ENCODE measurements at regions not wholly inside any gene's neighbourhood (a gene's known extent, or its start where the extent isn't known, plus 50 kb on each side); places are given as distances from the start of the nearest gene placed in this dataset.

DNA sequence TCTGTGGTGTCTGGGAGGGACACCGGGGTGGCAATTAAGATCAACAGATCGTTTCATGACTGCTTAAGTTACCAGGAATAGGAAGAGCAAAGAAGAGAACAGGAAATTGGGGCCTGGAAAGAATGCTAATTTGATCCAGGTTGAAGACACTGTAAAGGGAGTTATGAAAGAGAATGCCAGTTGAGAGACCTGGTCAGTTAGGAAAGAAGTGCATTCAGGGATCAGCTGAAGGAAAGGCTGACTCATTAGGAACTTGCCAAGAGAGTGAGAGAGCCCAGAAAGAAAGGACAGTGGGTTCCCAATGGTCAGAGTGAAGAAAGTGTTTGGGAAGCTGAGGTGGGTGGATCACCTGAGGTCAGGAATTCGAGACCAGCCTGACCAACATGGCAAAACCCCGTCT lies 119.6 kb downstream of the UBE2U start:
- no peak for TF ChIP-seq TAF1 (IDR thresholded peaks at IDR 0.05; ENCODE audit: low read depth)
- TF ChIP-seq, protein P1, sequence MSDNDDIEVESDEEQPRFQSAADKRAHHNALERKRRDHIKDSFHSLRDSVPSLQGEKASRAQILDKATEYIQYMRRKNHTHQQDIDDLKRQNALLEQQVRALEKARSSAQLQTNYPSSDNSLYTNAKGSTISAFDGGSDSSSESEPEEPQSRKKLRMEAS (IDR thresholded peaks at IDR 0.05), result no peak
- TF ChIP-seq CREB1 (IDR thresholded peaks at IDR 0.05; ENCODE audit: low read depth), result no peak
- TF ChIP-seq, protein P2, sequence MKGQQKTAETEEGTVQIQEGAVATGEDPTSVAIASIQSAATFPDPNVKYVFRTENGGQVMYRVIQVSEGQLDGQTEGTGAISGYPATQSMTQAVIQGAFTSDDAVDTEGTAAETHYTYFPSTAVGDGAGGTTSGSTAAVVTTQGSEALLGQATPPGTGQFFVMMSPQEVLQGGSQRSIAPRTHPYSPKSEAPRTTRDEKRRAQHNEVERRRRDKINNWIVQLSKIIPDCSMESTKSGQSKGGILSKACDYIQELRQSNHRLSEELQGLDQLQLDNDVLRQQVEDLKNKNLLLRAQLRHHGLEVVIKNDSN (IDR thresholded peaks at IDR 0.05), result no peak
- TF ChIP-seq, protein P3, sequence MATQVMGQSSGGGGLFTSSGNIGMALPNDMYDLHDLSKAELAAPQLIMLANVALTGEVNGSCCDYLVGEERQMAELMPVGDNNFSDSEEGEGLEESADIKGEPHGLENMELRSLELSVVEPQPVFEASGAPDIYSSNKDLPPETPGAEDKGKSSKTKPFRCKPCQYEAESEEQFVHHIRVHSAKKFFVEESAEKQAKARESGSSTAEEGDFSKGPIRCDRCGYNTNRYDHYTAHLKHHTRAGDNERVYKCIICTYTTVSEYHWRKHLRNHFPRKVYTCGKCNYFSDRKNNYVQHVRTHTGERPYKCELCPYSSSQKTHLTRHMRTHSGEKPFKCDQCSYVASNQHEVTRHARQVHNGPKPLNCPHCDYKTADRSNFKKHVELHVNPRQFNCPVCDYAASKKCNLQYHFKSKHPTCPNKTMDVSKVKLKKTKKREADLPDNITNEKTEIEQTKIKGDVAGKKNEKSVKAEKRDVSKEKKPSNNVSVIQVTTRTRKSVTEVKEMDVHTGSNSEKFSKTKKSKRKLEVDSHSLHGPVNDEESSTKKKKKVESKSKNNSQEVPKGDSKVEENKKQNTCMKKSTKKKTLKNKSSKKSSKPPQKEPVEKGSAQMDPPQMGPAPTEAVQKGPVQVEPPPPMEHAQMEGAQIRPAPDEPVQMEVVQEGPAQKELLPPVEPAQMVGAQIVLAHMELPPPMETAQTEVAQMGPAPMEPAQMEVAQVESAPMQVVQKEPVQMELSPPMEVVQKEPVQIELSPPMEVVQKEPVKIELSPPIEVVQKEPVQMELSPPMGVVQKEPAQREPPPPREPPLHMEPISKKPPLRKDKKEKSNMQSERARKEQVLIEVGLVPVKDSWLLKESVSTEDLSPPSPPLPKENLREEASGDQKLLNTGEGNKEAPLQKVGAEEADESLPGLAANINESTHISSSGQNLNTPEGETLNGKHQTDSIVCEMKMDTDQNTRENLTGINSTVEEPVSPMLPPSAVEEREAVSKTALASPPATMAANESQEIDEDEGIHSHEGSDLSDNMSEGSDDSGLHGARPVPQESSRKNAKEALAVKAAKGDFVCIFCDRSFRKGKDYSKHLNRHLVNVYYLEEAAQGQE (IDR thresholded peaks at IDR 0.05; ENCODE audit: low read depth), result no peak
- no peak for TF ChIP-seq ZBTB7A (IDR thresholded peaks at IDR 0.05; ENCODE audit: low read depth)
- TF ChIP-seq RAD21 (IDR thresholded peaks at IDR 0.05; ENCODE audit: low read depth), result no peak
- TF ChIP-seq EP300 (IDR thresholded peaks at IDR 0.05; ENCODE audit: borderline replicate concordance), result no peak
- no peak for TF ChIP-seq YY1 (IDR thresholded peaks at IDR 0.05; ENCODE audit: low read depth)
- TF ChIP-seq CEBPB (IDR thresholded peaks at IDR 0.05), result no peak
- TF ChIP-seq FOXM1 (IDR thresholded peaks at IDR 0.05; ENCODE audit: borderline replicate concordance, low read depth), result no peak
- no peak for TF ChIP-seq TEAD4 (IDR thresholded peaks at IDR 0.05)
- TF ChIP-seq EGR1 (IDR thresholded peaks at IDR 0.05), result no peak

DNA sequence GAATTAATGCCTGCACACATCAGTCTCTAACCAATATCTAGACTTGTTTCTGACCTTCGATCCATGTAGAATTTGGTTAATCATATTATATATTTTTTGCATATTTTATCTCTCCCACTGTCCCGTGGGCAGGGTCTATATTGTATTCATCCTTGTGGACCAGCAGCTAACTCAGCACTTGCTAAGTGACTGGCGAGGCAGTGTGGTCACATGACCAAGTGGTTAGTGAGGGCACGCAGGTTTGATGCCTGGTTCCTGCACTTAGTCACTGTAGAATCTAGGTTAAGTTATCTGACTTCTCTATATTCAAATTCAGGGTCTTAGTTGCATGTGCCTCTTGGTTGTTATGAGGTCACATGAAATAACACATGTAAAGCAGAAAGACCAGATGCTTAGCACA lies 120.5 kb downstream of the UBE2U start:
- TF ChIP-seq TEAD4 (IDR thresholded peaks at IDR 0.05) (no peak), YY1 (IDR thresholded peaks at IDR 0.05; ENCODE audit: low read depth) (no peak), NFIC (IDR thresholded peaks at IDR 0.05) (no peak), EP300 (IDR thresholded peaks at IDR 0.05; ENCODE audit: borderline replicate concordance) (no peak), RAD21 (IDR thresholded peaks at IDR 0.05; ENCODE audit: low read depth) (no peak), FOXM1 (IDR thresholded peaks at IDR 0.05; ENCODE audit: borderline replicate concordance, low read depth) (no peak), ZBTB7A (IDR thresholded peaks at IDR 0.05; ENCODE audit: low read depth) (no peak), EGR1 (IDR thresholded peaks at IDR 0.05) (no peak), CEBPB (IDR thresholded peaks at IDR 0.05) (no peak)
- TF ChIP-seq, protein P1 (IDR thresholded peaks at IDR 0.05), result no peak
- TF ChIP-seq, protein P2 (IDR thresholded peaks at IDR 0.05), result no peak
- TF ChIP-seq, protein P3 (IDR thresholded peaks at IDR 0.05; ENCODE audit: low read depth), result no peak

DNA sequence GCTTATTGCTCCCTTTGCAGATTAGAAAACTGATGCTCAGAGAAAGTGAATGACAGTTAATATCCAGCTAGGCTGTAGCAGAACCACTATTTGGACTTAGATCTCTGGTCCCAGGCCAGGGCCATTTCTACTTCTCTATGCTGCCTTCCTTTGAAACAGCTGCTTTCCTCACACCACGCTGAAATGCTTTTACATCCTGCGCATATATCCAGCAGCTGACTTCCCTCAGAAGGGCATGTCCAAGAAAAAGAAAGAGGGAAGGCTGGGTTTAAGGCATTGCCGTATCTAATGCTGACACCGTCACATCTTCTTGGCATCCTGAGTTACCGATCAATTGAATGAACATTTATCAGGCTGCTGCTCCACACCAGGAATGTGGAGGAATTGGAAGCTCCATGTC lies 122.4 kb downstream of the UBE2U start:
- TF ChIP-seq RAD21 (IDR thresholded peaks at IDR 0.05; ENCODE audit: low read depth) (no peak), YY1 (IDR thresholded peaks at IDR 0.05; ENCODE audit: low read depth) (no peak), EP300 (IDR thresholded peaks at IDR 0.05; ENCODE audit: borderline replicate concordance) (no peak), NFIC (IDR thresholded peaks at IDR 0.05) (no peak), ZBTB7A (IDR thresholded peaks at IDR 0.05; ENCODE audit: low read depth) (no peak), CREB1 (IDR thresholded peaks at IDR 0.05; ENCODE audit: low read depth) (no peak), TCF12 (IDR thresholded peaks at IDR 0.05; ENCODE audit: low read depth) (no peak), TAF1 (IDR thresholded peaks at IDR 0.05; ENCODE audit: low read depth) (no peak), CEBPB (IDR thresholded peaks at IDR 0.05) (no peak), TEAD4 (IDR thresholded peaks at IDR 0.05) (no peak), FOXM1 (IDR thresholded peaks at IDR 0.05; ENCODE audit: borderline replicate concordance, low read depth) (no peak), EGR1 (IDR thresholded peaks at IDR 0.05) (no peak)
- TF ChIP-seq, protein P2 (IDR thresholded peaks at IDR 0.05), result no peak
- TF ChIP-seq, protein P1 (IDR thresholded peaks at IDR 0.05), result no peak
- TF ChIP-seq, protein P3 (IDR thresholded peaks at IDR 0.05; ENCODE audit: low read depth), result no peak

DNA sequence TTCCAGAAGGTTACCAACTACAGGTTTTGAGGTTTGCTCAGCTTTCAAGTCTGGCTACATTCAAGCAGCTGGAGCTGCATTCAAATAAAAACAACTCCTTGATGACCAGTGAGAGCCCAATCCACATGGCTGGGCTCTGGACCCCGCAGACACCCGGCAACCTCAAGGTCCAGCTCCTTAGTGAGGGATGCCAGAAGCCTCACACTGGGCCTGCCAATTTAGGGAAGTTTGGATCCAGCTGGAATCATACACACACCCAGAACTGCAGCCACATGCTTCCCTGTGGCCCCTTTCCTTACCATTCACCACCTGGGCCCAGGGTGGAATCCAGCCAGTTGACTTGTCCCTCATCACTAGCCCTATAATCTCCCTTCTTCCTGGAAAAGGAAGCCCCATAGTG lies 123.7 kb downstream of the UBE2U start:
- no peak for TF ChIP-seq YY1 (IDR thresholded peaks at IDR 0.05; ENCODE audit: low read depth)
